BE2C (cell line): ENCODE measurements at regions not wholly inside any gene's neighbourhood (a gene's known extent, or its start where the extent isn't known, plus 50 kb on each side); places are given as distances from the start of the nearest gene placed in this dataset.

Experiments
- DNase-seq: peaks from one replicate; pipeline ENCODE4 v3.0.0-alpha.2; 2020
- H3K27me3 ChIP-seq: fragments of 250-450 bp; sonication (Bioruptor Pico); 2 replicates; pipeline ENCODE4 v1.5.1; 2020; ENCODE audit warnings: mild to moderate bottlenecking
- H3K36me3 ChIP-seq: fragments of 250-450 bp; sonication (Bioruptor Pico); 2 replicates; pipeline ENCODE4 v1.5.1; 2020; ENCODE audit warnings: mild to moderate bottlenecking
- H3K4me1 ChIP-seq: fragments of 250-450 bp; sonication (Bioruptor Pico); 2 replicates; pipeline ENCODE4 v1.5.1; 2020
- H3K4me3 ChIP-seq: 2 replicates; pipeline ENCODE4 v1.5.1; 2011; ENCODE audit warnings: low read depth, low read length
- H3K9me3 ChIP-seq: fragments of 250-450 bp; sonication (Bioruptor Pico); 2 replicates; pipeline ENCODE4 v1.5.1; 2020
- CTCF ChIP-seq: IDR thresholded peaks from 2 replicates; pipeline ENCODE4 v1.5.1; 2012; ENCODE audit warnings: mild to moderate bottlenecking, low read depth, low read length

- no peak for TF ChIP-seq CTCF
- DNase-seq = no peak
- H3K9me3 ChIP-seq = no peaks in the 10 kb centered on the region
- H3K27me3 ChIP-seq = no peaks in the 10 kb centered on the region
- H3K4me1 ChIP-seq = no peaks in the 10 kb centered on the region
- H3K4me3 ChIP-seq = no peak overlapping the region
- no peaks in the 10 kb centered on the region for H3K36me3 ChIP-seq
Measured at GRCh38 chr3:74534611-74535010, 79.8 kb downstream of the CNTN3 start.

GRCh38 chr3:74532446-74532845 lies 82.0 kb downstream of the CNTN3 start:
- no peak overlapping the region for H3K4me3 ChIP-seq
- no peaks in the 10 kb centered on the region for H3K4me1 ChIP-seq
- no peaks in the 10 kb centered on the region for H3K27me3 ChIP-seq
- no peak for TF ChIP-seq CTCF
- no peaks in the 10 kb centered on the region for H3K9me3 ChIP-seq
- no peak for DNase-seq
- H3K36me3 ChIP-seq = no peaks in the 10 kb centered on the region

- Histone ChIP-seq H3K36me3 (no peaks in the 10 kb centered on the region), H3K4me1 (no peaks in the 10 kb centered on the region), H3K27me3 (no peaks in the 10 kb centered on the region), H3K9me3 (no peaks in the 10 kb centered on the region), H3K4me3 (no peak overlapping the region)
- no peak for DNase-seq
- TF ChIP-seq CTCF = no peak
Measured at GRCh38 chr3:74531491-74531890, 83.0 kb downstream of the CNTN3 start.

GRCh38 chr3:74529145-74529544 lies 85.3 kb downstream of the CNTN3 start:
- H3K4me3 ChIP-seq = no peak overlapping the region
- no peak for TF ChIP-seq CTCF
- no peaks in the 10 kb centered on the region for H3K36me3 ChIP-seq
- no peaks in the 10 kb centered on the region for H3K9me3 ChIP-seq
- no peak for DNase-seq
- H3K27me3 ChIP-seq = no peaks in the 10 kb centered on the region
- no peaks in the 10 kb centered on the region for H3K4me1 ChIP-seq

GRCh38 chr3:74527566-74527965 lies 86.9 kb downstream of the CNTN3 start:
- no peaks in the 10 kb centered on the region for H3K9me3 ChIP-seq
- TF ChIP-seq CTCF = no peak
- no peaks in the 10 kb centered on the region for H3K27me3 ChIP-seq
- H3K4me1 ChIP-seq = no peaks in the 10 kb centered on the region
- DNase-seq = no peak
- H3K4me3 ChIP-seq = no peak overlapping the region
- H3K36me3 ChIP-seq = no peaks in the 10 kb centered on the region

- no peak for TF ChIP-seq CTCF
- no peaks in the 10 kb centered on the region for H3K9me3 ChIP-seq
- no peaks in the 10 kb centered on the region for H3K4me1 ChIP-seq
- no peak overlapping the region for H3K4me3 ChIP-seq
- H3K36me3 ChIP-seq = no peaks in the 10 kb centered on the region
- no peaks in the 10 kb centered on the region for H3K27me3 ChIP-seq
- DNase-seq = no peak
Measured at GRCh38 chr3:74523811-74524210, 90.6 kb downstream of the CNTN3 start.
